ENCODE measurements at regions not wholly inside any gene's neighbourhood (a gene's known extent, or its start where the extent isn't known, plus 50 kb on each side); places are given as distances from the start of the nearest gene placed in this dataset.
"Not testable (repeated sequence)": the region's sequence is repeated elsewhere in the genome, so short reads cannot be mapped to it uniquely, and the experiment has no call there.

GRCh38 chr5:25418319-25418859, 773.6 kb upstream of the CDH10 start:
- intact Hi-C loops (cut with DNase I), result no loop called here
- H3K4me1 ChIP-seq, result no peaks in the 10 kb centered on the region
- H3K9me3 ChIP-seq, result peaks cover 4% of the 10 kb centered on the region
- H3K27me3 ChIP-seq (ENCODE audit: insufficient read depth in 3 of 3, low read length in 2 of 3), result no peaks in the 10 kb centered on the region
- no peak overlapping the region for H3K27ac ChIP-seq
- DNase-seq (no peak), ATAC-seq (no peak)
- no peak for TF ChIP-seq CTCF (IDR thresholded peaks at IDR 0.05)
- 60 to 79% (median 61%) methylated on average over 2 of the region's 2 CpGs for WGBS, 3 donors
- H3K36me3 ChIP-seq (ENCODE audit: insufficient read depth in 1 of 2, low read depth in 1 of 2), result no peaks in the 10 kb centered on the region
- no peak overlapping the region for H3K4me3 ChIP-seq

GRCh38 chr5:25416960-25417359, 772.2 kb upstream of the CDH10 start:
- Histone ChIP-seq H3K36me3 (ENCODE audit: insufficient read depth in 1 of 2, low read depth in 1 of 2) (no peaks in the 10 kb centered on the region), H3K9me3 (peaks cover 4% of the 10 kb centered on the region), H3K4me1 (no peaks in the 10 kb centered on the region), H3K4me3 (no peak overlapping the region), H3K27me3 (ENCODE audit: insufficient read depth in 3 of 3, low read length in 2 of 3) (no peaks in the 10 kb centered on the region), H3K27ac (no peak overlapping the region)
- no peak for TF ChIP-seq CTCF (IDR thresholded peaks at IDR 0.05)
- ATAC-seq, result no peak
- intact Hi-C loops (cut with DNase I), result no loop called here
- no peak for DNase-seq
- WGBS, 3 donors, result 64 to 74% (median 72%) methylated on average over 4 of the region's 4 CpGs

- TF ChIP-seq CTCF (IDR thresholded peaks at IDR 0.05), result no peak
- intact Hi-C loops (cut with DNase I), result no loop called here
- DNase-seq, result no peak
- Histone ChIP-seq H3K4me1 (no peaks in the 10 kb centered on the region), H3K27me3 (ENCODE audit: insufficient read depth in 3 of 3, low read length in 2 of 3) (no peaks in the 10 kb centered on the region), H3K9me3 (peaks cover 4% of the 10 kb centered on the region), H3K27ac (no peak overlapping the region), H3K4me3 (no peak overlapping the region), H3K36me3 (ENCODE audit: insufficient read depth in 1 of 2, low read depth in 1 of 2) (no peaks in the 10 kb centered on the region)
- ATAC-seq, result no peak
- WGBS, 3 donors, result 87 to 91% (median 88%) methylated on average over 8 of the region's 8 CpGs
Measured at GRCh38 chr5:25415970-25416369, 771.2 kb upstream of the CDH10 start.

GRCh38 chr5:25414742-25415141, 770.0 kb upstream of the CDH10 start:
- TF ChIP-seq CTCF (IDR thresholded peaks at IDR 0.05), result no peak
- Histone ChIP-seq H3K9me3 (peaks cover 7% of the 10 kb centered on the region), H3K27me3 (ENCODE audit: insufficient read depth in 3 of 3, low read length in 2 of 3) (no peaks in the 10 kb centered on the region), H3K36me3 (ENCODE audit: insufficient read depth in 1 of 2, low read depth in 1 of 2) (no peaks in the 10 kb centered on the region), H3K4me3 (no peak overlapping the region), H3K4me1 (no peaks in the 10 kb centered on the region), H3K27ac (no peak overlapping the region)
- no peak for ATAC-seq
- WGBS, 3 donors, result 56 to 67% (median 58%) methylated on average over 6 of the region's 6 CpGs
- DNase-seq, result no peak
- intact Hi-C loops (cut with DNase I), result no loop called here

GRCh38 chr5:25412116-25412661, 767.4 kb upstream of the CDH10 start:
- intact Hi-C loops (cut with DNase I), result no loop called here
- Histone ChIP-seq H3K9me3 (peaks cover 7% of the 10 kb centered on the region), H3K4me1 (no peaks in the 10 kb centered on the region), H3K36me3 (ENCODE audit: insufficient read depth in 1 of 2, low read depth in 1 of 2) (no peaks in the 10 kb centered on the region), H3K27me3 (ENCODE audit: insufficient read depth in 3 of 3, low read length in 2 of 3) (no peaks in the 10 kb centered on the region), H3K27ac (no peak overlapping the region), H3K4me3 (no peak overlapping the region)
- no peak for TF ChIP-seq CTCF (IDR thresholded peaks at IDR 0.05)
- 59 to 65% (median 61%) methylated on average over 2 of the region's 2 CpGs for WGBS, 3 donors
- no peak for DNase-seq
- ATAC-seq, result no peak

- WGBS, 3 donors, result 93 to 98% (median 96%) methylated on average over 2 to 6 of the region's 6 CpGs
- H3K27ac ChIP-seq; intact Hi-C loops (cut with DNase I); H3K9me3 ChIP-seq; DNase-seq; H3K27me3 ChIP-seq (ENCODE audit: insufficient read depth in 3 of 3, low read length in 2 of 3); H3K36me3 ChIP-seq (ENCODE audit: insufficient read depth in 1 of 2, low read depth in 1 of 2); ATAC-seq; H3K4me1 ChIP-seq; H3K4me3 ChIP-seq: not testable (repeated sequence)
Measured at GRCh38 chr5:25407365-25407764, 762.6 kb upstream of the CDH10 start.

Data from psoas muscle (tissue), 7 donors.